ENCODE measurements at regions not wholly inside any gene's neighbourhood (a gene's known extent, or its start where the extent isn't known, plus 50 kb on each side); places are given as distances from the start of the nearest gene placed in this dataset.

DNA sequence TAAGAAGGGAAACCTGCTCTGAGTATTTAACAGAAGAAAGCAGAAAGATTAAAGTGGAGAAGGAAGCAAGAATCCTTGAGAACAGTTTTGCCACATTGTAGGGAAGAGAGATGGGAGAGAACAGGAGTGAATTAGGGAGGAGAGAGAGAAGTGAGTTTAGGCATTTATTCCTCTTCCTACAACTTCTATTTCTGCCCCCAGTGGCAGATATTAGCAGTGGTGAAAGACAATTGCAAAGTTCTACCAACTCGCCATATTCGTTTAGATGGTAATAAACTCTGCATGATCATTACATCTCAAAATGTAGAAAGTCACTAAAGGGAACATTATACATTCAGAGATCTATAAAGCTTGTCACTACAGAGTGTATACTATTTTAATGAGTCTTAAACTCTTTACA lies 440.1 kb upstream of the TRPC7 start:
- TF ChIP-seq, protein P1, sequence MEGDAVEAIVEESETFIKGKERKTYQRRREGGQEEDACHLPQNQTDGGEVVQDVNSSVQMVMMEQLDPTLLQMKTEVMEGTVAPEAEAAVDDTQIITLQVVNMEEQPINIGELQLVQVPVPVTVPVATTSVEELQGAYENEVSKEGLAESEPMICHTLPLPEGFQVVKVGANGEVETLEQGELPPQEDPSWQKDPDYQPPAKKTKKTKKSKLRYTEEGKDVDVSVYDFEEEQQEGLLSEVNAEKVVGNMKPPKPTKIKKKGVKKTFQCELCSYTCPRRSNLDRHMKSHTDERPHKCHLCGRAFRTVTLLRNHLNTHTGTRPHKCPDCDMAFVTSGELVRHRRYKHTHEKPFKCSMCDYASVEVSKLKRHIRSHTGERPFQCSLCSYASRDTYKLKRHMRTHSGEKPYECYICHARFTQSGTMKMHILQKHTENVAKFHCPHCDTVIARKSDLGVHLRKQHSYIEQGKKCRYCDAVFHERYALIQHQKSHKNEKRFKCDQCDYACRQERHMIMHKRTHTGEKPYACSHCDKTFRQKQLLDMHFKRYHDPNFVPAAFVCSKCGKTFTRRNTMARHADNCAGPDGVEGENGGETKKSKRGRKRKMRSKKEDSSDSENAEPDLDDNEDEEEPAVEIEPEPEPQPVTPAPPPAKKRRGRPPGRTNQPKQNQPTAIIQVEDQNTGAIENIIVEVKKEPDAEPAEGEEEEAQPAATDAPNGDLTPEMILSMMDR (IDR thresholded peaks at IDR 0.05; ENCODE audit: low read depth, low read length), result no peak
- TF ChIP-seq POLR2A (IDR thresholded peaks at IDR 0.05; ENCODE audit: extremely low read depth, insufficient read length), result no peak

All from NB4 (cell line).